ENCODE measurements at regions not wholly inside any gene's neighbourhood (a gene's known extent, or its start where the extent isn't known, plus 50 kb on each side); places are given as distances from the start of the nearest gene placed in this dataset.

DNA sequence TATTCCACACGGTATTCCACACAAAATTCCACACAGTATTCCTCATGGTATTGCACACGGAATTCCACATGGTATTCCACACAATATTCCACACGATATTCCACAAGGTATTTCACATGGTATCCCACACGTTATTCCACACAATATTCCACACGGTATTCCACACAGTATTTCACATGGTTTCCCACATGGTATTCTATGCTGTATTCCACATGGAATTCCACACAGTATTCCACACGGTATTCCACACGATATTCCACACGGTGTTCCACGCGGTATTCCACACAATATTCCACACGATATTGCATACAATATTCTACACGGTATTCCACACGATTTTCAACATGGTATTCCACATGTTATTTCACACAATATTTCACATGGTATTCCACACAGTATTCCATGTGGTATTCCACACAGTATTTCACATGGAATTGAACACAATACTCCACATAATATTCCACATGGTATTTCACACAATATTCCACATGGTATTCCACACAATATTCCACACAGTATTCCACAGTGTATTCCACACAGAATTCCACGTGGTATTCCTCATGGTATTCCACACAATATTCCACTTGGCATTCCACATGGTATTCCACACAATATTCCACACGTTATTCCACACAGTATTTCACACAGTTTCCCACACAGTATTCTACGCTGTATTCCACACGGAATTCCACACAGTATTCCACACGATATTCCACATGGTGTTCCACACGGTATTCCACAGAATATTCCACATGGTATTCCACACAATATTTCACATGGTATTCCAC is 136.0 kb upstream of the CHST15 start:
- H3K4me3 ChIP-seq (ENCODE audit: low read depth, low read length): no peak overlapping the region
- no peak for DNase-seq (ENCODE audit: low read depth)
- TF ChIP-seq, protein P1, sequence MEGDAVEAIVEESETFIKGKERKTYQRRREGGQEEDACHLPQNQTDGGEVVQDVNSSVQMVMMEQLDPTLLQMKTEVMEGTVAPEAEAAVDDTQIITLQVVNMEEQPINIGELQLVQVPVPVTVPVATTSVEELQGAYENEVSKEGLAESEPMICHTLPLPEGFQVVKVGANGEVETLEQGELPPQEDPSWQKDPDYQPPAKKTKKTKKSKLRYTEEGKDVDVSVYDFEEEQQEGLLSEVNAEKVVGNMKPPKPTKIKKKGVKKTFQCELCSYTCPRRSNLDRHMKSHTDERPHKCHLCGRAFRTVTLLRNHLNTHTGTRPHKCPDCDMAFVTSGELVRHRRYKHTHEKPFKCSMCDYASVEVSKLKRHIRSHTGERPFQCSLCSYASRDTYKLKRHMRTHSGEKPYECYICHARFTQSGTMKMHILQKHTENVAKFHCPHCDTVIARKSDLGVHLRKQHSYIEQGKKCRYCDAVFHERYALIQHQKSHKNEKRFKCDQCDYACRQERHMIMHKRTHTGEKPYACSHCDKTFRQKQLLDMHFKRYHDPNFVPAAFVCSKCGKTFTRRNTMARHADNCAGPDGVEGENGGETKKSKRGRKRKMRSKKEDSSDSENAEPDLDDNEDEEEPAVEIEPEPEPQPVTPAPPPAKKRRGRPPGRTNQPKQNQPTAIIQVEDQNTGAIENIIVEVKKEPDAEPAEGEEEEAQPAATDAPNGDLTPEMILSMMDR (conservative IDR thresholded peaks at IDR 0.05; ENCODE audit: low read depth, low read length): no peak

DNA sequence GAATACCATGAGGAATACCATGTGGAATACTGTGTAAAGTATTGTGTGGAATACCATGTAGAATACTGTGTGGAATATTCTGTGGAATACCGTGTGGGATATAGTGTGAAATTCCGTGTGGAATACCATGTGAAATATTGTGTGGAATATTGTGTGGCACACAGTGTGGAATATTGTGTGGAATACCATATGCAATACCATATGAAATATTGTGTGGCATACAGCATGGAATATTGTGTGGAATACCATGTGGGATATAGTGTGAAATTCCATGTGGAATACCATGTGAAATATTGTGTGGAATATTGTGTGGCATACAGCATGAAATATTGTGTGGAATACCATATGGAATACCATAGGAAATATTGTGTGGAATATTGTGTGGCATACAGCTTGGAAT is 135.1 kb upstream of the CHST15 start:
- TF ChIP-seq, protein P1 (conservative IDR thresholded peaks at IDR 0.05; ENCODE audit: low read depth, low read length): no peak
- no peak for DNase-seq (ENCODE audit: low read depth)
- no peak overlapping the region for H3K4me3 ChIP-seq (ENCODE audit: low read depth, low read length)

- DNase-seq (ENCODE audit: low read depth): no peak
- TF ChIP-seq, protein P1 (conservative IDR thresholded peaks at IDR 0.05; ENCODE audit: low read depth, low read length): no peak
- no peak overlapping the region for H3K4me3 ChIP-seq (ENCODE audit: low read depth, low read length)
Observed at GRCh38 chr10:124227988-124228387, 134.6 kb upstream of the CHST15 start.

DNA sequence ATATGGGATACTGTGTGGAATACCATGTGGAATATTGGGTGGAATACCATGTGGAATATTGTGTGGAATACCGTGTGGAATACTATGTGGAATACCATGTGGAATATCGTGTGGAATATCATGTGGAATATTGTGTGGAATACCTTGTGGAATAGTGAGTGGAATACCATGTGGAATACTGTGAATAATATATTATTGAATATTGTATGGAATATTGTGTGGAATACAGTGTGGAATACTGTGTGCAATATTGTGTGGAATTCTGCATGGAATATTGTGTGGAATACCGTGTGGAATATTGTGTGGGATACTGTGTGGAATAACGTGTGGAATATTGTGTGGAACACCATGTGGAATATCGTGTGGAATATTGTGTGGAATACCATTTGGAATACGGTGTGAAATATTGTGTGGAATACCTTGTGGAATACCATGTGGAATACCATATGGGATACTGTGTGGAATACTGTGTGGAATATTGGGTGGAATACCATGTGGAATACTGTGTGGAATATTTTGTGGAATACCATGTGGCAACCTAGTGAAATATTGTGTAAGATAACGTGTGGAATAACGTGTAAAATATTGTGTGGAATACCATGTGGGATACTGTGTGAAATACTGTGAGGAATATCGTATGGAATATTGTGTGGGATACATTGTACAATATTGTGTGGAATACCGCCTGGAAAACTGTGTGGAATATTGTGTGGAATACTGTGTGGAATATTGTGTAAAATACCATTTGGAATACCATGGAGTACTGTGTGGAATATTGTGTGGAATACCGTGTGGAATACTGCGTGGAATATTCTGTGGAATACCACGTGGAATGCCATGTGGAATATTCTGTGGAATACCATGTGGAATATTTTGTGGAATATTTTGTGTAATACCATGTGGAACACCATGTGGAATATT is 133.9 kb upstream of the CHST15 start:
- DNase-seq (ENCODE audit: low read depth): no peak
- TF ChIP-seq, protein P1 (conservative IDR thresholded peaks at IDR 0.05; ENCODE audit: low read depth, low read length): no peak
- H3K4me3 ChIP-seq (ENCODE audit: low read depth, low read length): no peak overlapping the region

GRCh38 chr10:124226271-124227054 is 133.1 kb upstream of the CHST15 start:
- DNase-seq (ENCODE audit: low read depth): no peak
- TF ChIP-seq, protein P1 (conservative IDR thresholded peaks at IDR 0.05; ENCODE audit: low read depth, low read length): no peak

DNA sequence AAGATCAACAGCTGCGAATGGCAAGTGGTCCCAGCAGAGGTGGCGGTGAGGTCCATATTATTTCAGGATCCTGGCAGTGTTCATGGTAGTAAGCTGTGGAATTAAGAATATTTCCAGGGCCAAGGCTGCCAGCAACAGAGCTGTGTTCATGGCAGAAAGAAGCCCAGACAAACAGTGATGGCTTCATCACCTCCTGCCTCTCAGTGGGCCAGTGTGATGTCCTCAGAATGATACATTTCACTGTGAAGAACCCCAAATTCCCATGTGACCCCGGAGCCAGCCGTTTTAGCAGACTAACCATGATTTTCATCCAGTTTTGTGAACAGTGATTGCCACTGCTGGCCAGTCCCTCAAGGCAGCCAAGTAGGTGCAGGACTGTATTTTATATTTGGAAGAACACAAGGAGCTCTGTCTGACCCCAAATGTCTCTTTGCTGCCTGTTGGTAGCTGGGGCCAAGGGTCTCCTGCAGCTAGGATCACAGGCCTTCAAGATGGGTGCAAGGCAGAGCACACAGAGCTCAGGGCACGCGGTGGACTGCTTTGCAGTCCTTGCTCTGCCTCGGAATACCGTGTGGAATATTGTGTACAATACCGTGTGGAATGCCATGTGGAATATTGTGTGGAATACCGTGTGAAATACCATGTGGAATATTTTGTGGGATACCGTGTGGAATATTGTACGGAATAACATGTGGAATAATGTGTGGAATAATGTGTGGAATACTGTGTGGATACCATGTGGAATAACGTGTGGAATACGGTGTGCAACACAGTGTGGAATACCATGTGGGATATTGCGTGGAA is 132.3 kb upstream of the CHST15 start:
- no peak for DNase-seq (ENCODE audit: low read depth)
- no peak overlapping the region for H3K4me3 ChIP-seq (ENCODE audit: low read depth, low read length)
- TF ChIP-seq, protein P1 (conservative IDR thresholded peaks at IDR 0.05; ENCODE audit: low read depth, low read length): no peak

More at GRCh38 chr10:124226271-124227054, 133.1 kb upstream of the CHST15 start:
- no peak overlapping the region for H3K4me3 ChIP-seq (ENCODE audit: low read depth, low read length)

Measured in choroid plexus epithelial cell (primary cell).